Endothelial cell of umbilical vein (primary cell): ENCODE measurements at regions not wholly inside any gene's neighbourhood (a gene's known extent, or its start where the extent isn't known, plus 50 kb on each side); places are given as distances from the start of the nearest gene placed in this dataset.

Experiments
- FOS ChIP-seq: IDR thresholded peaks from 2 replicates; pipeline ENCODE4 v1.6.1; 2011; ENCODE audit warnings: mild to moderate bottlenecking, low read length, moderate library complexity, borderline replicate concordance; ENCODE audit not compliant: insufficient read depth
- POLR2A ChIP-seq: IDR thresholded peaks from 2 replicates; pipeline ENCODE4 v1.6.1; 2012; ENCODE audit warnings: low read depth, mild to moderate bottlenecking, control low read depth, low read length
- TF ChIP-seq, protein P1 (sequence below), 2 donors: IDR thresholded peaks; 1 replicate in 1 of 2; 2 replicates in 1 of 2; pipeline ENCODE4 v1.5.1; 2011; ENCODE audit warnings: low read length in 2 of 2, mild to moderate bottlenecking in 2 of 2, moderate library complexity in 2 of 2, control low read depth in 1 of 2, inconsistent platforms in 1 of 2, low read depth in 1 of 2; ENCODE audit not compliant: insufficient read depth in 1 of 2; ENCODE audit errors: extremely low read depth in 1 of 2

DNA sequence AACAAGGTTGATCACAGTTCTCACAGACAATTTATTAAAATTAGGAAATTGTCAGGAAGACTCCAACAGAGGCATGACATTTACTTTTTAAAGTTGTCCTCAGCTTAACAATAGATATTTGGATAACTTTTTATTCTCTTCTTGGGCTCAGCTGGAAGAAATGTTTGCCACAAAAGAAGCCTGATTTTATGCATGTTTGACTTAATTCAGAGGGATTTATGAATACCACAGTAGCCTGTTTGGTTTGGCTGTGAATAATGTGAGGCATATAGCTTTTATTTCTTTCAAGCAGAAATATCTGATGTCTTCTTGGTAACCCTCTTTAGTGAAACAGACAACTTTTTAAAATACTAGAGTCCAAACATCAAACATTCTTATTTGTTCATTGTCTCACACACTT lies 1464.5 kb upstream of the SLC10A2 start:
- TF ChIP-seq, protein P1, sequence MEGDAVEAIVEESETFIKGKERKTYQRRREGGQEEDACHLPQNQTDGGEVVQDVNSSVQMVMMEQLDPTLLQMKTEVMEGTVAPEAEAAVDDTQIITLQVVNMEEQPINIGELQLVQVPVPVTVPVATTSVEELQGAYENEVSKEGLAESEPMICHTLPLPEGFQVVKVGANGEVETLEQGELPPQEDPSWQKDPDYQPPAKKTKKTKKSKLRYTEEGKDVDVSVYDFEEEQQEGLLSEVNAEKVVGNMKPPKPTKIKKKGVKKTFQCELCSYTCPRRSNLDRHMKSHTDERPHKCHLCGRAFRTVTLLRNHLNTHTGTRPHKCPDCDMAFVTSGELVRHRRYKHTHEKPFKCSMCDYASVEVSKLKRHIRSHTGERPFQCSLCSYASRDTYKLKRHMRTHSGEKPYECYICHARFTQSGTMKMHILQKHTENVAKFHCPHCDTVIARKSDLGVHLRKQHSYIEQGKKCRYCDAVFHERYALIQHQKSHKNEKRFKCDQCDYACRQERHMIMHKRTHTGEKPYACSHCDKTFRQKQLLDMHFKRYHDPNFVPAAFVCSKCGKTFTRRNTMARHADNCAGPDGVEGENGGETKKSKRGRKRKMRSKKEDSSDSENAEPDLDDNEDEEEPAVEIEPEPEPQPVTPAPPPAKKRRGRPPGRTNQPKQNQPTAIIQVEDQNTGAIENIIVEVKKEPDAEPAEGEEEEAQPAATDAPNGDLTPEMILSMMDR (IDR thresholded peaks at IDR 0.05; ENCODE audit: extremely low read depth in 1 of 2, insufficient read depth in 1 of 2, low read depth in 1 of 2, low read length in 2 of 2), result no peak
- TF ChIP-seq POLR2A (no peak), FOS (no peak)
